GM12892 (cell line): ENCODE measurements at regions not wholly inside any gene's neighbourhood (a gene's known extent, or its start where the extent isn't known, plus 50 kb on each side); places are given as distances from the start of the nearest gene placed in this dataset.

ENCODE experiments used
- POLR2A ChIP-seq: IDR thresholded peaks from 2 replicates; pipeline ENCODE4 v1.6.1; 2011; ENCODE audit warnings: low read depth, low read length, control low read depth
- POLR2AphosphoS5 ChIP-seq: IDR thresholded peaks from 2 replicates; pipeline ENCODE4 v1.6.1; 2011; ENCODE audit warnings: low read depth, low read length, control low read depth

GRCh38 chr2:103982691-103983090 lies 871.2 kb upstream of the POU3F3 start:
- no peak for TF ChIP-seq POLR2A
- TF ChIP-seq POLR2AphosphoS5, result no peak
